HG02981 (cell line): ENCODE measurements at regions not wholly inside any gene's neighbourhood (a gene's known extent, or its start where the extent isn't known, plus 50 kb on each side); places are given as distances from the start of the nearest gene placed in this dataset.

Experiments used
- ATAC-seq: cut with Tn5 transposase; IDR thresholded peaks from one replicate; pipeline ENCODE4 v1.9.1; 2021; ENCODE audit warnings: mild to moderate bottlenecking, moderate library complexity; ENCODE audit not compliant: unreplicated experiment

DNA sequence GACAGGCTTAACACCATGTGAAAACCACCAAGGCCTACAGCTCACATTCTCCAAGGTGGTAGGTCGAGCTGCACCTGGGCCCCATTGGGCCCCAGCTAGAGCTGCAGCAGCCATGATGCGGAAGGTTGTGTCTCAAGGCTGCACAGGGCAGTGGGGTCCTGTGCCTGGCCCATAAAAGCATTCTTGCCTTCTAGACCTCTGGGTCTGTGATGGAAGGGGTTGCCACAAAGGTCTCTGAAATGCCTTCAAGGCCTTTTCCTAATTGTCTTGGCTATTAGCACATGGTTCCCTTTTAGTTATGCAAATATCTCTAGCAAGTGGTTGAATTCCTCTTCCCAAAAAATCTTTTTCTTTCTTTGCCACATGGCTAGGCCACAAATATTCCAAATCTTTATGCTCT lies 52.5 kb upstream of the C11orf58 start:
- ATAC-seq = no peak

DNA sequence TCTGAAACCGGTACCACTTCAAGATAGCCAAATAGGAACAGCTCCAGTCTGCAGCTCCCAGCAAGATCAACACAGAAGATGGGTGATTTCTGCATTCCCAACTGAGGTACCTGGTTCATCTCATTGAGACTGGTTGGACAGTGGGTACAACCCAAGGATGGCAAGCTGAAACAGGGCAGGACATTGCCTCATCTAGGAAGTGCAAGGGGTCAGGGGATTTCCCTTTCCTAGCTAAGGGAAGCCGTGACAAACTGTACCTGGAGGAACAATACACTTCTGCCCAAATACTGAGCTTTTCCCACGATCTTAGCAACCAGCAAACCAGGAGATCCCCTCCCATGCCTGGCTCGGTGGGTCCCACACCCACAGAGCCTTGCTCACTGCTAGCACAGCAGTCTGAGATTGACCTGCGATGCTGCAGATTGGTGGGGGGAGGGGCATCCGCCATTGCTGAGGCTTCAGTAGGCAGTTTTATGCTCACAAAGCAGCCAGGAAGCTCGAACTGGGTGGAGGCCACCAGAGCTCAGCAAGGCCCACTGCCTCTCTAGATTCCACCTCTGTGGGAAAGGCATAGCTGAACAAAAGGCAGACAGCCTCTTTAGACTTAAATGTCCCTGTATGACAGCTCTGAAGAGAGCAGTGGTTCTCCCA lies 59.9 kb upstream of the C11orf58 start:
- ATAC-seq = no peak

DNA sequence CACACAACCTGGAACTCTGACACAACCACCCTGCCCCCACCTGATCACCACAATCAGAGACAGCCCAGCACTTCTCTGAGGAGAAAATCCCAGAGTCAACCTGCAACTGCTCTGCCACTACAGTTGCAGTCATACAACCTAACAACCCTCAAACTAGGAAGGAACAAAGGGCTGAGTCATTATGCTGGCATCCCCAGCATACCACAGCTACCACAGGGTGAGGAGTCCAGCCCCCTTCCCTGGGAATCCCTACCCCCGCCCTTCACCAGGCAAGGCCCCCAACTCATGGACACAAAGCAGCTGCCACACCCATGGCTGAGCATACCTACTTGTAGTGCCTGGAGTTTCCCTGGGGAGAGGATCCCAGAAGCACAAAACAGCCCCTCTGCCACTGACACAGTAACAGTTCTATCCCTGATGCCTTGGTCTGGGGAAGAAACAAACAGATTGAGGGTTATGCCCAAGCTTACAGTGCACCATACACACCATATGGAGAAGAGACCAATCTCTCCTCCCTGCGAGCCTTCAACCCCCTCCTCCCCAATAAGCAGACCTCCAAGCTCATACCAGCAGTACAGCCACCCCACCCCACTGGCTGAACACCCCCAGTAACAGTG lies 68.5 kb upstream of the C11orf58 start:
- ATAC-seq = no peak

DNA sequence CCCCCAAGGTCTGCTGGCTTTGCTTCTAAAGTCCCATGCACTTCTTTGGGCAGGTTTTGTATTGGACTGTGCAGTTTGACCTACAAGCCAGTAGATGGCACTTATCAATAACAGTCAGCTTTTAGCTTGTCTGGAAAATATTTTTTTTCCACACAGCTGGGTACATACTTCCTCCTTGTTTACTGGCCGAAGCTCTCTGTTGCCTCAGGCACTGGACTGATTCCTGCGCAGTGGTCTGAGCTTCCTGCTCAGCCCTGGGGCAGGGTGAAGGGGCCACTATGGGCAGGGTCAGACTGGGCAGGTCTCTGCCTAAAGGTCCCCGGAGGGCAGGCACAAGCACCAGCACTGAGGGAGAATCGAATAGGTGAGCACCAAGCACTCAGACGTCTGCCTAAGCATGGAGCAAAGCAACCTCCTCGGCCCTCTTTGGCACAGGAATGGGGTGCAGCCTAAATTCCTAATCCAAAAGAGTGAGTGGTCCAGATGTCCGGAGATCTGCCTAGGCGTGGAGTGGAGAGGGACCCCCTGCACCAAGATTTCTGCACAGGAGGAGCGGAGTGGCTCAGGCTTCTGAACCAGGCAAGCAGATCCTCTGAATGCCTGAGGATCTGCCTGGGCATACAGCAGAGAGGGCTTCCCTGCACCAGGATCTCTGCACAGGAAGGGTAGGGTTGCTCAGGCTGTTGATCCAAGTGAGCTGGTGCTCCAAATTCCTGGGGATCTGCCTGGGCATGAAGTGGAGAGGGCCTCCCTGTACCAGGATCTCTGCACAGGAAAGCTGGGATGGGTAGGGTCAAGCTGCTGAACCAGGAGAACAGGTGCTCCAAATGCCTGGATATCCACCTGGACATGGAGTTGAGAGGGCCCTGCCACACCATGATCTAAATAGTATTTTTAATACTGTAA lies 105.9 kb upstream of the C11orf58 start:
- no peak for ATAC-seq

DNA sequence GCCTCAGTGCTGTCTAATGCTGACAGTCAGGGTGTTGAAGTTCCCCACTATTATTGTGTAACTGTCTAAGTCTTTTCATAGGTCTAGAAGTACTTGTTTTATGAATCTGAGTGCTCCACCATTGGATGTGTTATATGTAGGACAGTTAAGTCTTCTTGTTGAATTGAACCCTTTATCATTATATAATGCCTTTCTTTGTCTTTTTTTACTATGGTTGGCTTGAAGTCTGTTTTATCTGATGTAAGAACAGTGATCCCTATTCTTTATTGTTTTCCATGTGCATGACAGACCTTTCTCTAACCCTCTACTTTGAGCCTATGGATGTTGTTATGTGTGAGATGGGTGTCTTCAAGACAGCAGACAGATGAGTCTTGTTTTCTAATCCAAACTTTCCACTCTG lies 107.8 kb upstream of the C11orf58 start:
- no peak for ATAC-seq

DNA sequence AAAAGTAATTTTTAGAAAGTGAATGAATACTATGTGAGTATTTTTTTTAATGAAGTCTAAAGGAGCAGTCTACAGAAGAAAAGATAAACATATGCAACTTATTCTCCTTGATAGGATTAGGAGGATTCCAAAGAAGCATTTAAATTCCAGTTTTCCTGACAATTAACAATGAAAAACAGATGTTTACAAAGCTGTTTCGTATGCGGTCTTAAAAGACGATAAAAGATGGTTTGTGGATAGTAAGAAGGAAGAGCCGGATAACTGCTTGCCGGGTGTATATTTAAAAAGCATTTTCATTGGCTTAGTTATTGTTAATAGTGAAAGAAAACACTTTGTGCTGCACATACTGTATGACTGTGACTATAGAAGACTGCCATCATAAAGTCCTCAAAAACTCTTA lies 120.0 kb upstream of the C11orf58 start:
- ATAC-seq = no peak

DNA sequence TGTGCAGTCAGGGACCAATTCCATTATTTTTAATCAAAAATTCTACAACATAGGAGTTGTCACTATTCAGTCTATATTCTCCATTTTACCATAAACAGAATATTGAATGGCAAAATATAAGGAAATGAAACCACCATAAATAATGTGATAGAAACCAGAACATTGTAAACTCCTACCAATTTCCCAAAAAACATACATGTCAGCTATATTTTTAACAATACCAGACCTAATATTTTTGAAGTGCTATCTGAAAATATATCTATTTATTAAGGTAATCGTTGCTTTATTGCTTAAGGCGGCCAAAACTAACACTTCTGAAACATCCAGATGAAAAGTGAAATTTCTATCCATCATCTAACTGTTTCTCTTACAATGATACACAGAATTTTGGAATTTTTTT lies 123.0 kb upstream of the C11orf58 start:
- no peak for ATAC-seq

DNA sequence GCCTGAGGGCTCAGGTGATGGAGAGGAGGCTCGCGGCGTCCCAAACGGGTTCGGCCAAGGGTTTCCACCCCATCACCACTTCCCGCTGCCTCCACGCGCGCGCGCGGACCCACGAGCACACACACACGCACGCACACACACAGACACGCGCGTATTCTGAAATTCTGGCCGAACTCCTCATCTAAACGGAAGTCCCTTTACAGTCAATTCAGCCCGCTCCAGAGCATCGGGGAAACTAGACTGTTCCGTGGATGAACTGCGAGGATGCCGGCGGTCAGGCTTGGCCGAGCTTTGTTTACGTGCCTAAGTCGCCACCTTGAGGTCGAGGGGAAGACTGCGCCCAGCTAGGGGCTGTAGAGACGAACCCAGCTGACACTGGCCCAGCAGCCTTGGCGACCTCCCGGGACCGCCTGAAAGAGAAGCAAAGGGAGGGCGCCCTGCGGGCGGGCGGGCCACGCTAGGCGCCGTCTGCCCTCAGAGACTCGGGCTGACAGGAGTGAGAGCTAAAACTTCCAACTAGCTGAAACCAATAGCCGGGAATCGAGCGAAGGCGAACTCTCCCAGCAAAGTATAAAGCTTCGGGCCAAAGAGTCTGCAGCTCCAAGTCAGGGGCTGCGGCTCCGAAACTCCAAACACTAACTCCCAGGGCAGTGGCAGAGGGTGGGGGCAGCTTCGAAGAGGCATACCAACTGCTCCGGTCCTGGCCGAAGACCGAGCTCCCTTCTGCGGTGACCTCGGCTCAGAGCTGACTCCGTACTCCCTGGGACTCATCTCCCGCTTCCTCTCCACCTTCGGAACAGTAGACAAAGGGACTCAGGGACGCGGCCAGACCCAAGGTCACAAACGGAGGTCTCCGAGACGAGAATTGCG lies 124.7 kb upstream of the C11orf58 start:
- ATAC-seq = peak; percentile 99

DNA sequence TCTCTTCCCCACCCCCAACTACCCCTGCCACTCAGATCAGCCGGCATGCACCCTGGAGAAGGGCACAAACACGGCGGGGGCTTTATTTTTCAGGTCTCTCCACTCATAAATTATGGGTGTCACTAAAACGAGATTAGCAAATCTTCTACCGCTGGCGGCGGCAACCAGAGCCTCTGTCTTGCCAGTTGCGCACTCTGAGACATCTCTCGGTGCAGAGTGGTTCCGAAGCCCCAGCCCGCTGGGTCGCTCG lies 125.3 kb upstream of the C11orf58 start:
- no peak for ATAC-seq

DNA sequence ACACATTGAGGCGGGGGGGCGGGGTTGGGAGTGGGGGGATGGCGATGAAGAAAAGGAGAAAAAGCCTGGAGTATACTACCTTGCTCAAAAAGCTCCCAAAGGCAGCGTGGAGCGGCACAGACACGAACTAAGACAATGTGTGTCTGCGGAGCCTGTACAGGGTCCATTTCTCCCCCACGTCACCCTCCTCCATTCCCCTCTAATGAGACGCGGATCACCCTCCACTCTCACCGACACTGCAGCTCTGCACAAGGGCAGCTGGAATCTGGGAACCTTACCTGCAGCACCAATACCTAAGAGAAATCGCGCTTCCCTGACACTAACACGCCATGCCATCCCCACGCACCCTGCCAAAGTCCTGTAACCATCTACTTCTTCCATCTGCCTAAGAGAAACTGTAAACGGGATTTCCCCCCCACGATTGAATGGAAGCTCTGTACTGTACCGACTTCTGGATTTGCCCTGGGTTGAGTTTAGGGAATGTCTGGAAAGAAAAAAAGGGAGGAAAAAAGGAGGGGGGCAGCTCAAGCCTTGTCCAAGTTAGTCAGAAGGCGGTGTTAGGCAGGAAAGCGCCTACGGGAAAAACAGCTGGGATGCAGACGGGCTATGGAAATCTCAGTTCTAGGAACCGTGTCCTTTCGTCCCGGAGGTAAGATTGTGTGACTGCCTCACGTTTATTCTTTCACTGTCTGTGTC lies 125.7 kb upstream of the C11orf58 start:
- no peak for ATAC-seq

DNA sequence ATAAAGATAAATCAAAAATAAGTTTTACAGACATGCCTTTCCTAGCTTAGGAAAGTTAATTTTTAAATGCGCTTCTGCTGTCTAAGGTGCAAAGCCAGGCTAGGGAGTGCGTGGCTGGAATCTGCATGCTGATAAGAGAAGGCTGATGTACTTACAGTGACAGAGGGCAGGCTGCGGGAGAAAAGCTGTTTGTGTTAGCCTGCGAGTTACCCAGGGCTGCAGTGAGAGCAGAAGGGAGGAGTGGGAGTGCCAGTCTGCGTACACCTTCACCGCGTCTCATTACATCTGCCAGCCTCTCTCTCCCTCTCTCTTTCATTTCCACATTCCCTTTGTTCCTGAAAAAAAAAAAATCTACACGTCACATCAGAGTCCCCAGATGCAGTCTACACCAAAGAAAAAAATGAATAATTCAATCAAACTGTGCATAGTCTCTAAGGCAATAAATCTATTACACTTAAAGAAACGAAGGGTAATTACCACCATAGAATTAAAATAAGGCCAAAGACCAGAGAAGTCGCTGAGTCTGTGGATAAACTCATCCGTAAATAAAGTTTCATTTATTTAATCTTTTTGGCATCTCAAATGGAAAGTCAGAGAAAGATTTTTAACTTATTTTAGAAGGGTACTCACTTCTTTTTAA lies 126.4 kb upstream of the C11orf58 start:
- no peak for ATAC-seq

DNA sequence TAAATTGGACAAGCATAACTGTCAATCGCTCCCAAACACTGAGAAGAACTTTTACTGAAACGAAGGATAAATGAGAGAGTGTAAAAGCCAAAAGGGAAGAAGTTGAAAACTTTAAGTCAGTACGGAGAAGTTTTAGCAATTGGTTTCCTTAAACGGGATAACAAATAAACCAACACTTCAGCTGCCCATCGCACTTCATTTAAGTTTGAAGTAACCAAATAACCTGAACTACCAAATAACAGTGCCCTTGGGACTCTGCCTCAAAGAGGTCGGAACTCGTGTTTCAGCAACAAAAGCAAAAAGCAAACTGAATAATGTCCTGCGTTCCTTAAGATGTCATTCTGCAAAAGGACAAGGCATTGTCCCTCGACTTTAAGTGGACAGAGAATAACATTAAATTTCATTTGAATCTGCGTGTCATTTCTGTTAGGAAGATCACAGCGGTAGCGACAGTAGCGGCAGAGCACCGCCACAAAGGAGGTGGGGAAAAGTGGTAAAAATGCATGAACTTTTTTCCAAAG lies 127.0 kb upstream of the C11orf58 start:
- ATAC-seq = no peak

DNA sequence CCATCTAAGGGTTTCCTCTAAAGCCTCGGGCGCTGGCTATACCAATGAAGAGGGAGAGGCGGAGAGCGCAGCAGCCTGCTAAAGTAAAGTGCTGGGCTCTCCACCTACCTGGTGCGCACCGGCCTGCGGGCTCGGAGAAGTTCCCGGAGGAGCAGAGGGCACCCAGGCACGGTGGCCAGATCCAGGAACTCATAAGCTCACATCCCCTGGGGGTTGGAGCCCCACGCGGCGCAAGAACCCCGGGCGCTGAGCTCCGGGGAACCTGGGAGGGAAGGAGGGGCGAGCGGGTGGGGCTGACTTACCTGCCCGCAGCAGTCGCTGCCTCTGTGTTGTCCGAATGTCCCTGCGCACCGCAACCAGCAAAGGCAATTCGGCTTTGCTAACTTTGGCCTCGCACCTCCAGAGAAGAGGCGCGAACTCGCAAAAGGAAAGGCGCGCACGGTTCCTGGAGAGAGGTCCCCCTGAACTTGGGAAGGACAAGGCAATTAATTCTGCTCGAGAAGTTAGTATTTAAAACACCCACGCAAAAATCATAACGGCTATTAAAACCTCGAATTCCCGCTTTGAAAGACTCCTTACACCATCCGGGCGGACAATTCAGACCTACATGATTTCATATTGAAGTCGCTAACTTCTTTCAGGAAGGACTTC lies 127.6 kb upstream of the C11orf58 start:
- ATAC-seq = no peak

DNA sequence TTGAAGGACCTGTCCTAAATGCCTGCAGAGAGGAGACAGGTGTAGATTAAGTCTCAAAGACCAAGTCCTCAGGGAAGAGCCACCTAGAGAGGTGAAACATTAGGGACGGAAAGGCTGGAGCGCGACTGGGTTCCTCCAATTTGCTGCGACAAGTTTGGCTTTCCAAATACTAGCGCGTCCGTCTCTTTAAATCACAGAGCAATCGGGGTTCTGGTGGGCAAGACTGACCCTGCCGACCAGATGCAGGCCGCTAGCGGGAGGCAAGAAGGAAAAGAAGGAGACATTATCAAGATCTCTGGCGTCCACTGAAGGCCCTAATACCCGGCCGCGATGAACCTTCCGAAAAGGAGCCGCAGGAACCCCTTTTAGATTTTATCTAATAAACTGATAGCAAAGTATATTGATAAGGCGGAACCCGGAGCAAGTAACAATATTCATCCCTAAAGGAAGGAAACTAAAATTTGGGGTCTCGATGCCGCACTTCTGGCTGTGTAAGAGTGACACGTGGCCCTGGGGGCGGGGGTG lies 128.2 kb upstream of the C11orf58 start:
- ATAC-seq = no peak

DNA sequence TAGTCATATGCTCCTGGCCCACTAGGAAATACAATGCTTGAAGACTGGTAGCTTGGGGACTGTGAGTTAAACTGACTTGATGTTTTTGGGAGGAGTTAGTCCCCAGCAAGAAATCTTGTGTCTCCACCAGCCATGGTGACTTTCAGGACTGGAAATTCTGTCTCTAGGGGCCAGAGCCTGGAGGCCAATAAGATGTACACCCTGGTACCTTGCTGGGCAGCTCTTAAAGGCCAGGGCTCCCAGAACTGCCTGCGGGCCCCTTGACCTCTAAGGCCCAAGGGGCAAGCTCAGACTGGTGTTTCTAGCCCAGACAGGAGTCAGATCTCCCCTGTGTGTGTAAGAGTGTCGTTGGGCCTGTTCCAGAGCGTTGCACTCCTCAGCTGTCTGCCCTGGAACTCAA lies 128.7 kb upstream of the C11orf58 start:
- no peak for ATAC-seq

DNA sequence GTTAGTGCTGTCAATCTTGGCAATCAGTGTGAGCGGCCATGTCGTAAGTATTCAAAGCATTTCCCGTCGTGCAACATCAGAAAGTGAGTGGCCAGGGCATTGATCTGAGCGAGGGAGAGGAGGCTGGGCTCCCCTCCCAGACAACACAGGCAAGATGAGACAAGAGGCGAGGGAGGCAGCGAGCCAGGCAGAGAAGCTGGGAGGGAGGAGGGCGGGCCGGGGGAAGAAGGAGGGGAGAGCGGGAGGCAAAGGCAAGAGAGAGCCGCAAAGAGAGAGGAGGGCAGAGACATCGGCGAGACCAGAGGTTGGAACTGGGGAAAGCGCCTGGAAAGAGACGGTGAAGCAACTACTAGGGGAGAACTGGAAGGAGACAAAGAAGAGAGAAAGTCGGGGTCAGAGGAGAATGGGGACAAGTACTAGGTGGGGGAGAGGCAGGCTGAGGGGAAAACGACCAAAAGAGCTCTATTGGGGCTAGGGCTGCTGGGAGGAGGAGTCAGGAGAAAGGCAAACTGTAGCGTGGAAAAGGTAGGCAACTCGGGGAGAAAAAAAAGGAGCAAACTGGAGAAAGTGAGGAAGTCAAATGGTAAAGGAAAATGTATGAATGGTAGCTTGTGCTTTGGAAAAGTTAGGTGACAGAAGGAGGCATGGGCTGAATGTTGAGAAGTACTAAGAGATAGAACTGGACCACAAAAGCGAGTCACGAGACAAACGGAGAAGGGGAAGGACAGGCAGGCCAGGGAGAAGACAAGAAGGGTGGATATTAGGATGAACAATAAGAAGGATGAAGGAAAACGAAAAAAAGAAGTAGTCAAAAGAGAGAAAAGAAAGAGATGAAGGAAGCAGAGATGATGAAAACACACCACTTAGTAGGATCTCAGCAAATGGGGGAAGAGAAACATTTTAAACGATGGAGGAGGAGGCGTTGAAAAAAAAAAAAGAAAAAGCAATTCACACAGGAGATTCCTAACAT lies 130.5 kb upstream of the C11orf58 start:
- no peak for ATAC-seq

DNA sequence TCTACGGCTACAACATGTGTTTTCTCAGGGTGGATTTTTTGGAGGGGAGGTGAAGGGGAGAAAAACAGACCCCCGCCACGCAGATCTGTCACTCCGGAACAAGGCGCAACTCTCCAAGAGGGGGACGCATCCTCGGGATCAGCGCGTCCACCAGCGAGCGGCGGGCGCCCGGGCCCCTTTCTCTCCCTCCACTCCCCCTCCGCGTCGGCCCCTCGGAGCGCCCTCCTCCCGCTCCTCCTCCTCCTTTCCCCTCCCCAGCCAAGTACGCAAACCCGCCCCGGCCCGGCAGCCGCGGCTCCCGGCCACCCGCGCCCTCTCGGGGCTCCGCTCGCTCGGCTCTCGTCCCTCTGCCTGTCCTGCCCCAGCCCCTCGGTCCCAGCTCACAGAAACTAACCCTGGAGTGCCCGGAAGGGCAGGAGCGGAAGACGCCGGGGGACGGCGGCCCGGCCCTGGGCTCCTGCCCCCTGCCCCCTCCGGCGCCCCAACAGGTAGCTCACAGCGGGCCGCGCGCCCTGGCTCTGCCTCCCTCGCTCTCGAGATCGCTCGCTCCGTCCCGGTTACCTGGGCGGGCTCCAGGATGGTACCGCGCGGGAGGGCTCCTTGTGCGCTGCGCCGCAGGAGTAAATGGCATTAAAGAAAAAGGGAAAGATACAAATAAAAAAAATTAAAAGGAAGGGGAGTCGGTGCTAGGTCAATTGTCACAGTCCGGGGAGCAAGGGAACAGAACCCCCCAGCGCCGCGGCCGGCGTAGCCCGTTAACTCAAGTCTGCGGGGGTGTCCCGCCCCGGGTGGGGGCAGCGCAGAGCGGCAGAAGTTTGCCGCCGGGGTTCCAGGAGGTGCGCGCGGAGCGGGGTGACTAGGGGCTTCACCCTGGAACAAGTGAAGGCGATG lies 131.4 kb upstream of the C11orf58 start:
- no peak for ATAC-seq
